Keratinocyte (primary cell): ENCODE measurements at regions not wholly inside any gene's neighbourhood (a gene's known extent, or its start where the extent isn't known, plus 50 kb on each side); places are given as distances from the start of the nearest gene placed in this dataset.

ENCODE experiments used
- DNase-seq: peaks from one replicate; pipeline ENCODE4 v3.0.0-alpha.2; 2011; ENCODE audit warnings: low read depth, missing footprints, low spot score
- FAIRE-seq: peaks from 2 replicates; lab custom pipeline; 2011; peaks lifted over from hg19 to GRCh38; lab: Jason Lieb, UNC
- H2AFZ ChIP-seq: 2 replicates; pipeline ENCODE4 v1.6.0; 2012; ENCODE audit warnings: low read length, control low read depth, inconsistent platforms; ENCODE audit not compliant: control insufficient read depth
- H3K27ac ChIP-seq: 2 replicates; pipeline ENCODE4 v1.5.1; 2011; ENCODE audit warnings: low read length; ENCODE audit not compliant: control insufficient read depth, insufficient read depth
- H3K27me3 ChIP-seq: 3 replicates; pipeline ENCODE4 v1.6.0; 2011; ENCODE audit warnings: low read length; ENCODE audit not compliant: control insufficient read depth, insufficient read depth; ENCODE audit errors: extremely low read depth
- H3K36me3 ChIP-seq, 2 experiments: 2 replicates in 1 of 2; 3 replicates in 1 of 2; pipeline ENCODE4 v1.5.1; 2011; ENCODE audit warnings: low read length in 2 of 2, mild to moderate bottlenecking in 1 of 2; ENCODE audit not compliant: control insufficient read depth in 2 of 2, insufficient read depth in 2 of 2; ENCODE audit errors: extremely low read depth in 1 of 2
- H3K4me1 ChIP-seq: 3 replicates; pipeline ENCODE4 v1.5.1; 2011; ENCODE audit warnings: low read length; ENCODE audit not compliant: control insufficient read depth, insufficient read depth; ENCODE audit errors: extremely low read depth
- H3K4me2 ChIP-seq: 3 replicates; pipeline ENCODE4 v1.6.0; 2011; ENCODE audit warnings: low read depth, low read length; ENCODE audit not compliant: control insufficient read depth, insufficient read depth; ENCODE audit errors: extremely low read depth
- H3K4me3 ChIP-seq, 3 experiments: fragments of 200-600 bp in 1 of 3; sonication (generic) in 1 of 3; 2 replicates in 2 of 3; 3 replicates in 1 of 3; pipeline ENCODE4 v1.5.1; 2011 to 2016; ENCODE audit warnings: low read length in 3 of 3, mild to moderate bottlenecking in 3 of 3, control low read depth in 2 of 3, inconsistent platforms in 1 of 3, low read depth in 1 of 3, mixed read lengths in 1 of 3, mixed run types in 1 of 3, moderate library complexity in 1 of 3; ENCODE audit not compliant: control insufficient read depth in 2 of 3, insufficient read depth in 2 of 3; ENCODE audit errors: extremely low read depth in 1 of 3
- H3K79me2 ChIP-seq: 2 replicates; pipeline ENCODE4 v1.6.0; 2012; ENCODE audit warnings: low read length; ENCODE audit not compliant: control insufficient read depth, insufficient read depth
- H3K9ac ChIP-seq: 3 replicates; pipeline ENCODE4 v1.6.0; 2011; ENCODE audit warnings: low read length; ENCODE audit not compliant: control insufficient read depth, insufficient read depth; ENCODE audit errors: extremely low read depth
- H3K9me1 ChIP-seq: 3 replicates; pipeline ENCODE4 v1.6.0; 2011; ENCODE audit warnings: low read length; ENCODE audit not compliant: control insufficient read depth, insufficient read depth; ENCODE audit errors: extremely low read depth
- H3K9me3 ChIP-seq: 2 replicates; pipeline ENCODE4 v1.5.1; 2012; ENCODE audit warnings: low read depth, low read length; ENCODE audit not compliant: control insufficient read depth
- H4K20me1 ChIP-seq: 3 replicates; pipeline ENCODE4 v1.6.0; 2011; ENCODE audit warnings: low read length; ENCODE audit not compliant: control insufficient read depth, insufficient read depth; ENCODE audit errors: extremely low read depth
- CTCF ChIP-seq, 3 experiments: IDR thresholded peaks in 1 of 3; conservative IDR thresholded peaks in 1 of 3; optimal IDR thresholded peaks in 1 of 3; 2 replicates in 2 of 3; 3 replicates in 1 of 3; pipeline versions ENCODE3 to v1.5.1; 2011; ENCODE audit warnings: low read length in 3 of 3, mild to moderate bottlenecking in 3 of 3, moderate library complexity in 2 of 3, control low read depth in 1 of 3, inconsistent platforms in 1 of 3; ENCODE audit not compliant: insufficient read depth in 2 of 3; ENCODE audit errors: extremely low read depth in 1 of 3
- EZH2 ChIP-seq: IDR thresholded peaks from one replicate; pipeline ENCODE4 v1.6.1; 2012; ENCODE audit warnings: inconsistent platforms, mild to moderate bottlenecking, low read length, moderate library complexity
- dilution Hi-C: fragments of 300-500 bp; cut with MboI; formaldehyde crosslinking; loops from one replicate; pipeline ENCODE4 v1.7.0; 2020; ENCODE audit warnings: low sequenced_read_pairs; ENCODE audit not compliant: extremely low pct_ligation_motif_present

- Histone ChIP-seq H3K27ac (no peak overlapping the region), H3K4me2 (no peak overlapping the region), H3K9ac (no peak overlapping the region), H3K36me3 (no peaks in the 10 kb centered on the region), H3K4me1 (no peaks in the 10 kb centered on the region), H3K9me3 (no peaks in the 10 kb centered on the region), H4K20me1 (no peaks in the 10 kb centered on the region), H3K27me3 (no peaks in the 10 kb centered on the region), H3K79me2 (no peaks in the 10 kb centered on the region), H2AFZ (no peak overlapping the region), H3K4me3 (no peak overlapping the region), H3K9me1 (no peaks in the 10 kb centered on the region)
- DNase-seq: no peak
- TF ChIP-seq EZH2 (no peak), CTCF (optimal IDR thresholded peaks at IDR 0.05 in 1 of 3, IDR thresholded peaks at IDR 0.05 in 1 of 3, conservative IDR thresholded peaks at IDR 0.05 in 1 of 3; ENCODE audit: extremely low read depth in 1 of 3, insufficient read depth in 2 of 3, low read length in 3 of 3) (no peak)
- no peak for FAIRE-seq
- dilution Hi-C loops: no loop called here
These were observed 131.0 kb downstream of the SEM1 start for GRCh38 chr7:96578606-96579005.

DNA sequence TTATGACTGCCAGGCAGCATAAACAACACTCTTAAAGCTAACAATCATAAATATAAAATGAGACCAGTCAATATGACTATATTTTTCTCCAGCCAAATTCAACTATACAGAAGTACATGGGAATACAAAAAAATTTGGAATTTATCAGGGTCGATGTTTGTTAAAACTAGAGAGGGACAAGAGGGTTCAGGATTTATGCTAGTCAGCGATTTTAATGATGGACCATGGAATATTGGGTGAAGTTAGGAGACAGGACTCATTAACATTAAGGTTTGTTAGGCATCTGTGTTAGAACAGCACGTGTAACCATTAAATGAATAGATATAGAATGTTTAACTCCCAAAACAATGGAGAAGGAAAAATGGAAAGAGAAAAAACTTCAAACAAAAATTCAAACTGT, 146.2 kb downstream of the SEM1 start:
- H3K4me3 ChIP-seq: no peak overlapping the region
- peaks cover 5% of the 10 kb centered on the region for H3K4me1 ChIP-seq
- H3K9me1 ChIP-seq: no peaks in the 10 kb centered on the region
- H3K79me2 ChIP-seq: no peaks in the 10 kb centered on the region
- no peaks in the 10 kb centered on the region for H3K36me3 ChIP-seq
- no peak overlapping the region for H2AFZ ChIP-seq
- no peaks in the 10 kb centered on the region for H3K27me3 ChIP-seq
- H3K27ac ChIP-seq: no peak overlapping the region
- H3K9me3 ChIP-seq: no peaks in the 10 kb centered on the region
- H3K4me2 ChIP-seq: no peak overlapping the region
- TF ChIP-seq CTCF (optimal IDR thresholded peaks at IDR 0.05 in 1 of 3, IDR thresholded peaks at IDR 0.05 in 1 of 3, conservative IDR thresholded peaks at IDR 0.05 in 1 of 3; ENCODE audit: extremely low read depth in 1 of 3, insufficient read depth in 2 of 3, low read length in 3 of 3) (no peak), EZH2 (no peak)
- no peaks in the 10 kb centered on the region for H4K20me1 ChIP-seq
- no peak overlapping the region for H3K9ac ChIP-seq
- no peak for DNase-seq
- no peak for FAIRE-seq
- dilution Hi-C loops: no loop called here
